Natural killer cell (primary cell): ENCODE measurements at regions not wholly inside any gene's neighbourhood (a gene's known extent, or its start where the extent isn't known, plus 50 kb on each side); places are given as distances from the start of the nearest gene placed in this dataset.

Experiments used
- ATAC-seq, 3 donors: fragments of 150-1000 bp in 2 of 3; fragments of 200-7000 bp in 1 of 3; cut with Tn5 transposase; 1 replicate in 1 of 3; 2 replicates in 2 of 3; pipeline ENCODE4 v1.10.0; 2021; ENCODE audit warnings: mild to moderate bottlenecking in 2 of 3, moderate library complexity in 2 of 3
- DNase-seq, 2 donors: peaks; one replicate each; pipeline versions ENCODE4 v3.0.0 to v3.0.0-alpha.2; 2013 to 2021; ENCODE audit warnings: mixed read lengths in 1 of 2
- H3K27ac ChIP-seq: one replicate; pipeline ENCODE4 v1.5.1; 2013; ENCODE audit warnings: mild to moderate bottlenecking, low read length
- H3K27me3 ChIP-seq: one replicate; pipeline ENCODE4 v1.6.1; 2013; ENCODE audit warnings: low read length; ENCODE audit not compliant: control insufficient read depth, insufficient read depth
- H3K36me3 ChIP-seq: one replicate; pipeline ENCODE4 v1.6.1; 2013; ENCODE audit warnings: low read length; ENCODE audit not compliant: control insufficient read depth, insufficient read depth
- H3K4me1 ChIP-seq: one replicate; pipeline ENCODE4 v1.6.1; 2013; ENCODE audit warnings: low read length; ENCODE audit not compliant: control insufficient read depth, insufficient read depth
- H3K4me3 ChIP-seq: one replicate; pipeline ENCODE4 v1.5.1; 2013; ENCODE audit warnings: low read length
- H3K9me3 ChIP-seq: one replicate; pipeline ENCODE4 v1.6.1; 2013; ENCODE audit warnings: low read length; ENCODE audit not compliant: control insufficient read depth, insufficient read depth
- H3K27ac Mint-ChIP-seq, 2 donors: one replicate each; pipeline ENCODE4 v1.8.0; 2022; ENCODE audit warnings: mild to moderate bottlenecking in 2 of 2, mixed read lengths in 2 of 2, moderate library complexity in 1 of 2
- H3K27me3 Mint-ChIP-seq, 2 donors: one replicate each; pipeline ENCODE4 v1.8.0; 2022; ENCODE audit warnings: low read depth in 2 of 2, mixed read lengths in 2 of 2
- H3K36me3 Mint-ChIP-seq: one replicate; pipeline ENCODE4 v1.8.0; 2022; ENCODE audit warnings: mixed read lengths
- H3K4me1 Mint-ChIP-seq, 2 donors: one replicate each; pipeline ENCODE4 v1.8.0; 2022; ENCODE audit warnings: mixed read lengths in 2 of 2
- H3K4me3 Mint-ChIP-seq: one replicate; pipeline ENCODE4 v1.8.0; 2022; ENCODE audit warnings: mild to moderate bottlenecking, moderate library complexity, mixed read lengths
- H3K9me3 Mint-ChIP-seq, 2 donors: one replicate each; pipeline ENCODE4 v1.8.0; 2022; ENCODE audit warnings: mixed read lengths in 2 of 2
- CTCF ChIP-seq: fragments of 200-600 bp; IDR thresholded peaks from one replicate; pipeline ENCODE4 v1.8.0; 2022; ENCODE audit warnings: antibody characterized with exemption
- WGBS: methylation state at CpG from one replicate; pipeline ENCODE4 v1.1.7; 2013; ENCODE audit warnings: missing lambda C conversion rate; ENCODE audit not compliant: insufficient coverage; 5-methylcytosine and 5-hydroxymethylcytosine counted together
- intact Hi-C: fragments of 100-400 bp; cut with micrococcal nuclease; formaldehyde crosslinking; loops from one replicate; pipeline ENCODE4 v1.14.2; 2022

- intact Hi-C loops = no loop called here
- H3K36me3 ChIP-seq = no peaks in the 10 kb centered on the region
- Mint-ChIP-seq H3K9me3 (no peaks in the 10 kb centered on the region), H3K27ac (no peak overlapping the region), H3K4me1 (peaks cover 29 to 34% of the 10 kb centered on the region in 2 donors), H3K36me3 (no peaks in the 10 kb centered on the region), H3K27me3 (peaks cover 13 to 15% of the 10 kb centered on the region in 2 donors), H3K4me3 (no peak overlapping the region)
- no peaks in the 10 kb centered on the region for H3K9me3 ChIP-seq
- H3K27me3 ChIP-seq = no peaks in the 10 kb centered on the region
- no peak overlapping the region for H3K4me3 ChIP-seq
- DNase-seq (no peak), ATAC-seq (no peak)
- H3K4me1 ChIP-seq = no peaks in the 10 kb centered on the region
- no peak overlapping the region for H3K27ac ChIP-seq
- WGBS = 87% methylated on average over 5 of the region's 5 CpGs
- no peak for TF ChIP-seq CTCF
These were observed 236.3 kb downstream of the SIPA1L2 start for GRCh38 chr1:232393444-232394146.

GRCh38 chr1:232393010-232393409, 236.9 kb downstream of the SIPA1L2 start:
- Mint-ChIP-seq H3K4me1 (peaks cover 29 to 34% of the 10 kb centered on the region in 2 donors), H3K36me3 (no peaks in the 10 kb centered on the region), H3K4me3 (no peak overlapping the region), H3K27ac (no peak overlapping the region), H3K9me3 (no peaks in the 10 kb centered on the region), H3K27me3 (peaks cover 9 to 14% of the 10 kb centered on the region in 2 donors)
- Histone ChIP-seq H3K9me3 (no peaks in the 10 kb centered on the region), H3K36me3 (no peaks in the 10 kb centered on the region), H3K4me3 (no peak overlapping the region), H3K27me3 (no peaks in the 10 kb centered on the region), H3K27ac (no peak overlapping the region), H3K4me1 (no peaks in the 10 kb centered on the region)
- no peak for DNase-seq
- ATAC-seq = no peak
- TF ChIP-seq CTCF = no peak
- WGBS = 81% methylated on average over 4 of the region's 4 CpGs
- intact Hi-C loops = no loop called here

- H3K27me3 Mint-ChIP-seq = peaks cover 9 to 12% of the 10 kb centered on the region in 2 donors
- H3K36me3 Mint-ChIP-seq = no peaks in the 10 kb centered on the region
- no peaks in the 10 kb centered on the region for H3K9me3 ChIP-seq
- no peaks in the 10 kb centered on the region for H3K27me3 ChIP-seq
- 83% methylated on average over 1 of the region's 3 CpGs for WGBS
- no peak for ATAC-seq
- H3K4me1 Mint-ChIP-seq = peaks cover 18 to 23% of the 10 kb centered on the region in 2 donors
- H3K27ac ChIP-seq = no peak overlapping the region
- DNase-seq = no peak
- H3K4me3 ChIP-seq = no peak overlapping the region
- no peaks in the 10 kb centered on the region for H3K9me3 Mint-ChIP-seq
- no peaks in the 10 kb centered on the region for H3K4me1 ChIP-seq
- H3K36me3 ChIP-seq = no peaks in the 10 kb centered on the region
- H3K4me3 Mint-ChIP-seq = no peak overlapping the region
- no peak overlapping the region for H3K27ac Mint-ChIP-seq
- intact Hi-C loops = no loop called here
- TF ChIP-seq CTCF = no peak
These were observed 239.3 kb downstream of the SIPA1L2 start for GRCh38 chr1:232390590-232390989.

- intact Hi-C loops = no loop called here
- TF ChIP-seq CTCF = no peak
- no peak for DNase-seq
- Mint-ChIP-seq H3K4me1 (peaks cover 12 to 16% of the 10 kb centered on the region in 2 donors), H3K36me3 (no peaks in the 10 kb centered on the region), H3K4me3 (no peak overlapping the region), H3K9me3 (no peaks in the 10 kb centered on the region), H3K27ac (no peak overlapping the region), H3K27me3 (peaks cover 9 to 15% of the 10 kb centered on the region in 2 donors)
- Histone ChIP-seq H3K4me1 (no peaks in the 10 kb centered on the region), H3K36me3 (no peaks in the 10 kb centered on the region), H3K27me3 (no peaks in the 10 kb centered on the region), H3K9me3 (no peaks in the 10 kb centered on the region), H3K4me3 (no peak overlapping the region), H3K27ac (no peak overlapping the region)
- no peak for ATAC-seq
- 84% methylated on average over 4 of the region's 4 CpGs for WGBS
These were observed 240.2 kb downstream of the SIPA1L2 start for GRCh38 chr1:232389744-232390143.
